Activated B cell treated with CpG ODN at 0.5 μM for 24 hours (primary cell): ENCODE measurements at regions not wholly inside any gene's neighbourhood (a gene's known extent, or its start where the extent isn't known, plus 50 kb on each side); places are given as distances from the start of the nearest gene placed in this dataset.

ENCODE experiments used
- ATAC-seq: fragments of 200-7000 bp; cut with Tn5 transposase; one replicate; pipeline ENCODE4 v1.10.0; 2021; ENCODE audit warnings: low read depth, mild to moderate bottlenecking, moderate library complexity
- CTCF ChIA-PET: fragments of 350-600 bp; sonication (Branson Sonifier 250); formaldehyde crosslinking; loops from one replicate; lab custom pipeline; 2021; ENCODE audit warnings: antibody characterized with exemption; lab: Charles Lee
- POLR2A ChIA-PET: fragments of 350-600 bp; sonication (Branson Sonifier 250); formaldehyde crosslinking; loops from one replicate; lab custom pipeline; 2021; ENCODE audit warnings: antibody characterized with exemption; lab: Charles Lee
- DNase-seq: peaks from one replicate; pipeline ENCODE4 v3.0.0; 2022
- H3K27ac Mint-ChIP-seq: one replicate; pipeline ENCODE4 v1.8.0; 2020; ENCODE audit warnings: mixed read lengths
- H3K27me3 Mint-ChIP-seq: one replicate; pipeline ENCODE4 v1.8.0; 2021; ENCODE audit warnings: mixed read lengths
- H3K36me3 Mint-ChIP-seq: one replicate; pipeline ENCODE4 v1.8.0; 2021; ENCODE audit warnings: low read depth, mixed read lengths
- H3K4me1 Mint-ChIP-seq: one replicate; pipeline ENCODE4 v1.8.0; 2021; ENCODE audit warnings: mixed read lengths
- H3K4me3 Mint-ChIP-seq: one replicate; pipeline ENCODE4 v1.8.0; 2020; ENCODE audit warnings: mild to moderate bottlenecking, mixed read lengths
- H3K9me3 Mint-ChIP-seq: one replicate; pipeline ENCODE4 v1.8.0; 2020; ENCODE audit warnings: mixed read lengths
- intact Hi-C: fragments of 100-400 bp; cut with micrococcal nuclease; formaldehyde crosslinking; loops from one replicate; pipeline ENCODE4 v1.15.1; 2024
- TF ChIP-seq, protein P1 (sequence below): fragments of 200-600 bp; IDR thresholded peaks from one replicate; pipeline ENCODE4 v1.8.0; 2022; ENCODE audit warnings: antibody characterized with exemption, mild to moderate bottlenecking

DNA sequence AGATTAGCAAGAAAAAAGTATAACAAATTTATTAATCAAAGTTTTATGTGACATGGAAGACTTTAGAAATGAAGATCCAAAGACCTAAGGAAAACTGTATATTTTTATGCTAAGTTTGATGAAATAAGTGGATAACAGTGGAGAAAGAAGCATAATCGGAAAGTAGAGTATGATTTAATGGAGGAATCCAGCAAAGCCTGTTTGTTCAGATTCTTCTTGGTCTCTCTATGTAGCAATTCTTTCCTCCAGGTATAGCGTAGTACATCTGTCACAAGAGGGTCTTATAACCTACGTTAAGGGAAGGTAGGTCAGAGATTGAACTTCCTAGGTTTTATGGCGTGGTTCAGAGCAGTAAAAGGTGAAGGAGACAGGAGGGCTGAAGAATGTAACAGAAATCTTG is 600.6 kb upstream of the CHORDC1 start:
- no peaks in the 10 kb centered on the region for H3K4me1 Mint-ChIP-seq
- H3K9me3 Mint-ChIP-seq: peaks cover 11% of the 10 kb centered on the region
- no peaks in the 10 kb centered on the region for H3K27me3 Mint-ChIP-seq
- CTCF ChIA-PET: no interaction called here
- ATAC-seq: no peak
- no peak overlapping the region for H3K4me3 Mint-ChIP-seq
- no peaks in the 10 kb centered on the region for H3K36me3 Mint-ChIP-seq
- no peak for DNase-seq
- H3K27ac Mint-ChIP-seq: no peak overlapping the region
- TF ChIP-seq, protein P1, sequence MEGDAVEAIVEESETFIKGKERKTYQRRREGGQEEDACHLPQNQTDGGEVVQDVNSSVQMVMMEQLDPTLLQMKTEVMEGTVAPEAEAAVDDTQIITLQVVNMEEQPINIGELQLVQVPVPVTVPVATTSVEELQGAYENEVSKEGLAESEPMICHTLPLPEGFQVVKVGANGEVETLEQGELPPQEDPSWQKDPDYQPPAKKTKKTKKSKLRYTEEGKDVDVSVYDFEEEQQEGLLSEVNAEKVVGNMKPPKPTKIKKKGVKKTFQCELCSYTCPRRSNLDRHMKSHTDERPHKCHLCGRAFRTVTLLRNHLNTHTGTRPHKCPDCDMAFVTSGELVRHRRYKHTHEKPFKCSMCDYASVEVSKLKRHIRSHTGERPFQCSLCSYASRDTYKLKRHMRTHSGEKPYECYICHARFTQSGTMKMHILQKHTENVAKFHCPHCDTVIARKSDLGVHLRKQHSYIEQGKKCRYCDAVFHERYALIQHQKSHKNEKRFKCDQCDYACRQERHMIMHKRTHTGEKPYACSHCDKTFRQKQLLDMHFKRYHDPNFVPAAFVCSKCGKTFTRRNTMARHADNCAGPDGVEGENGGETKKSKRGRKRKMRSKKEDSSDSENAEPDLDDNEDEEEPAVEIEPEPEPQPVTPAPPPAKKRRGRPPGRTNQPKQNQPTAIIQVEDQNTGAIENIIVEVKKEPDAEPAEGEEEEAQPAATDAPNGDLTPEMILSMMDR: no peak
- POLR2A ChIA-PET: no interaction called here
- intact Hi-C loops: no loop called here

DNA sequence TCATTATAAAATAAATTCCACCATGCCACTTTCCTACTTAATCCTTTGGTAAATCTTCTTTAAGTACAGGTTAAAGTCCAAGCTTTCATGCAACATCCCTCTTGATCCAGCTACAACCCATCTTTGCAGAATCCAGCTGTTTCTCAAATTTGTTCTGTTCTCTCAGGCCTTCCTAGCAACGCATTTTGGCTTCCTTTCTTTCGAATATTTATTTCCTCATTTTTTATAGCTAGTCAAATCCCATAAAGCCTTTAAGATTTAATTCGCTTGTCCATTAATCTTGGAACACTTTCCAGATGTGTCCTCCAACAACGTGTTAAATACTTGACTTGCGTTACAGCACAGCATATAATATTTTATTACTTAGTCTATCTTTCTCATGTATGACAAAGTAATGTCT is 600.1 kb upstream of the CHORDC1 start:
- H3K9me3 Mint-ChIP-seq: peaks cover 10% of the 10 kb centered on the region
- POLR2A ChIA-PET: no interaction called here

DNA sequence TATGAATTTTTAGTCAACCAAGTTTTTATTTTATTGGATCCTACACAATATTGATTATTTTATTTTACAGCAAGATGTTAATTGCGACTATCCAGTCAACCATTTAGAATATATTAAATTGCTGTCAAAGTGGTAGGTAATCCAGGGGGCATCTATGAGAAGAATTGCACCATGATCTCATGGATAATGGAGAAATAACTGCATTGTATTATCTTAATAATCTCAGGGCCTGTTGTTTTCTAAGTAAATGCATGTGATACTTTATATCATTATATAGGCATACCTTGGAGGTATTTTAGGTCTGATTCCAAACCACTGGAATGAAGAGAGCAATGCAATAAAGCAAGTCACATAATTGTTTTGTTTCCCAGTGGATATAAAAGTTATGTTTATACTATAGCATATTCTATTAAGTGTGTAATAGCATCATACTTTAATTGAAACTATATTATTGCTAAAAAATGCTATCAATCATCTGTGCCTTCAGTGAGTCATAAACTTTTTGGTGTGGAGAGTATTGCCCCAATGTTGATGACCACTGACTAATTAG is 595.4 kb upstream of the CHORDC1 start:
- Mint-ChIP-seq H3K36me3 (no peaks in the 10 kb centered on the region), H3K27ac (no peak overlapping the region), H3K27me3 (no peaks in the 10 kb centered on the region), H3K4me1 (no peaks in the 10 kb centered on the region), H3K9me3 (peaks cover 9% of the 10 kb centered on the region), H3K4me3 (no peak overlapping the region)
- intact Hi-C loops: no loop called here
- CTCF ChIA-PET: no interaction called here
- POLR2A ChIA-PET: no interaction called here
- ATAC-seq (no peak), DNase-seq (no peak)
- TF ChIP-seq, protein P1: no peak

More for the DNA sequence above, 600.1 kb upstream of the CHORDC1 start:
- no peaks in the 10 kb centered on the region for H3K4me1 Mint-ChIP-seq
- TF ChIP-seq, protein P1: no peak
- no peaks in the 10 kb centered on the region for H3K36me3 Mint-ChIP-seq
- no peak overlapping the region for H3K27ac Mint-ChIP-seq
- no peak for DNase-seq
- ATAC-seq: no peak
- intact Hi-C loops: no loop called here
- H3K4me3 Mint-ChIP-seq: no peak overlapping the region
- CTCF ChIA-PET: no interaction called here
- H3K27me3 Mint-ChIP-seq: no peaks in the 10 kb centered on the region

DNA sequence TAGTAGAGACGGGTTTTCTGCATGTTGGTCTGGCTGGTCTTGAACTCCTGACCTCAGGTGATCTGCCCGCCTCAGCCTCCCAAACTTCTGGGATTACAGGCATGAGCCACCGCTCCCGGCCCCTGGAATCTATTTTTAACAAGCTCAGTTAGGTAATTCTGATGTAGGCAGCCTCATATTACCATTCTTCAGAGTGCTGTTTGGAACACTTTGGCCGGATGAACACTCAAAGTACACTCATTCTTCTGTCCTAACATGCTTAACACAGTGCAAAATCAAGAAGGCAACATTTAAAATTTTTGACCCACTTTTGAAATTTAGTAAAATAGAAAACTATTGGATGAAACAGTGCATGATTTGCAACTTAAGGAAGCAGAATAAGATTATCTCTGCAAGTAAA is 586.7 kb upstream of the CHORDC1 start:
- Mint-ChIP-seq H3K27me3 (no peaks in the 10 kb centered on the region), H3K27ac (no peak overlapping the region), H3K36me3 (no peaks in the 10 kb centered on the region), H3K4me3 (no peak overlapping the region), H3K9me3 (peaks cover 13% of the 10 kb centered on the region), H3K4me1 (no peaks in the 10 kb centered on the region)
- TF ChIP-seq, protein P1: no peak
- ChIA-PET POLR2A (no interaction called here), CTCF (no interaction called here)
- DNase-seq (no peak), ATAC-seq (no peak)
- intact Hi-C loops: no loop called here

DNA sequence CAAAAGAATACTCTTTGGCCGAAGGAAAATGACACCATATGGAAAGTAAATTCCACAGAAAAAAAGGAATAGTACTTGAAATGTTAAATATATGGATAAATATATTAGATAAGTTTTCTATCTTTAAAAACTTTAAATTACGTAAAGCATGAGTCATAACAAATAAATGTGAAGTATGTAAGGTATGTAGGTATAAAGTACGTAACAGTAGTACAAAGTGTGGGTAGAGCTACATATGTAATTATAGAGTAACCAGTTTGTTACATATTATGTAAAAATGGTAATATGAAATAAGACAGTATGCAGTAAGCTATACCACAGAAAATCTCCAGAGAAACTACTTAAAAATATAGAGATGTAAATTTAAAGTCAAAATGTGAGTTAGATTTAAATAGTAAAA is 582.3 kb upstream of the CHORDC1 start:
- TF ChIP-seq, protein P1: no peak
- ChIA-PET POLR2A (no interaction called here), CTCF (no interaction called here)

More for the DNA sequence above, 582.3 kb upstream of the CHORDC1 start:
- no peak for DNase-seq
- intact Hi-C loops: no loop called here
- H3K4me1 Mint-ChIP-seq: no peaks in the 10 kb centered on the region
- ATAC-seq: no peak
- peaks cover 3% of the 10 kb centered on the region for H3K9me3 Mint-ChIP-seq
- no peak overlapping the region for H3K4me3 Mint-ChIP-seq
- no peaks in the 10 kb centered on the region for H3K36me3 Mint-ChIP-seq
- no peak overlapping the region for H3K27ac Mint-ChIP-seq
- no peaks in the 10 kb centered on the region for H3K27me3 Mint-ChIP-seq
